ENCODE measurements at regions not wholly inside any gene's neighbourhood (a gene's known extent, or its start where the extent isn't known, plus 50 kb on each side); places are given as distances from the start of the nearest gene placed in this dataset.

- TF ChIP-seq CTCF (IDR thresholded peaks at IDR 0.05) (no peak), POLR2A (IDR thresholded peaks at IDR 0.05) (no peak)
These were observed 50.2 kb downstream of the ZZZ3 start for GRCh38 chr1:77632216-77632615.

Measured in esophagus squamous epithelium (tissue), 4 donors.